SK-N-SH (cell line): ENCODE measurements at regions not wholly inside any gene's neighbourhood (a gene's known extent, or its start where the extent isn't known, plus 50 kb on each side); places are given as distances from the start of the nearest gene placed in this dataset.
"Not testable (repeated sequence)": the region's sequence is repeated elsewhere in the genome, so short reads cannot be mapped to it uniquely, and the experiment has no call there.

Experiments used
- CTCF ChIA-PET: fragments of 300-600, 350-600 bp; formaldehyde crosslinking; extraction: SDS; loops from one replicate; lab custom pipeline; 2021; lab: Yijun Ruan, JAX
- POLR2A ChIA-PET: fragments of 350-600 bp; sonication (Branson Sonifier 250); formaldehyde crosslinking; extraction: SDS; loops from one replicate; lab custom pipeline; 2020; ENCODE audit warnings: antibody characterized with exemption, inconsistent platforms; lab: Yijun Ruan, JAX
- DNase-seq: peaks from one replicate; pipeline ENCODE4 v3.0.0; 2012
- H2AFZ ChIP-seq: fragments of 200-600 bp; sonication (generic); 2 replicates; pipeline ENCODE4 v1.8.1; 2016; ENCODE audit warnings: antibody characterized with exemption, mild to moderate bottlenecking, low read depth
- H3F3A ChIP-seq: fragments of 200-600 bp; sonication (generic); replicated peaks from 2 replicates; pipeline ENCODE3; 2016; ENCODE audit warnings: antibody characterized with exemption, mild to moderate bottlenecking; ENCODE audit not compliant: insufficient read depth
- H3K27ac ChIP-seq, 2 experiments: fragments of 200-500 bp in 1 of 2; fragments of 200-600 bp in 1 of 2; sonication (Bioruptor generic) in 1 of 2; sonication (generic), shearing (Covaris generic) in 1 of 2; 2 replicates each; pipeline versions ENCODE4 v1.5.1 to v1.6.1; 2014 to 2016; ENCODE audit warnings: low read depth in 2 of 2, inconsistent platforms in 1 of 2, low read length in 1 of 2, mild to moderate bottlenecking in 1 of 2, mixed read lengths in 1 of 2
- H3K27me3 ChIP-seq: fragments of 200-600 bp; sonication (generic), shearing (Covaris generic); 2 replicates; pipeline ENCODE4 v1.6.1; 2016; ENCODE audit warnings: mixed run types; ENCODE audit not compliant: insufficient read depth
- H3K36me3 ChIP-seq, 2 experiments: fragments of 200-500 bp in 1 of 2; fragments of 200-600 bp in 1 of 2; sonication (Bioruptor generic) in 1 of 2; sonication (generic) in 1 of 2; replicated peaks in 1 of 2; 2 replicates each; pipeline versions ENCODE3 to v1.5.1; 2014 to 2016; ENCODE audit warnings: low read length in 1 of 2, mild to moderate bottlenecking in 1 of 2; ENCODE audit not compliant: insufficient read depth in 2 of 2, control insufficient read depth in 1 of 2
- H3K4me1 ChIP-seq, 2 experiments: fragments of 200-500 bp in 1 of 2; fragments of 200-600 bp in 1 of 2; sonication (Bioruptor generic) in 1 of 2; sonication (generic), shearing (Covaris generic) in 1 of 2; 2 replicates each; pipeline versions ENCODE4 v1.5.1 to v1.6.1; 2014 to 2016; ENCODE audit warnings: low read depth in 1 of 2, low read length in 1 of 2, mixed run types in 1 of 2; ENCODE audit not compliant: insufficient read depth in 2 of 2, control insufficient read depth in 1 of 2
- H3K4me2 ChIP-seq: fragments of 200-600 bp; sonication (generic), shearing (Covaris generic); 2 replicates; pipeline ENCODE4 v1.6.1; 2017; ENCODE audit warnings: mixed run types
- H3K4me3 ChIP-seq, 2 experiments: fragments of 200-500 bp in 1 of 2; fragments of 200-600 bp in 1 of 2; sonication (Bioruptor generic) in 1 of 2; sonication (generic), shearing (Covaris generic) in 1 of 2; 2 replicates each; pipeline versions ENCODE4 v1.5.1 to v1.8.1; 2014 to 2016; ENCODE audit warnings: low read depth in 2 of 2, inconsistent platforms in 1 of 2, low read length in 1 of 2, mild to moderate bottlenecking in 1 of 2, mixed read lengths in 1 of 2, moderate library complexity in 1 of 2
- H3K79me2 ChIP-seq: fragments of 200-600 bp; sonication (generic); 2 replicates; pipeline ENCODE4 v1.8.1; 2017; ENCODE audit warnings: mild to moderate bottlenecking; ENCODE audit not compliant: insufficient read depth
- H3K9ac ChIP-seq: fragments of 200-600 bp; sonication (generic); 2 replicates; pipeline ENCODE4 v1.6.1; 2017; ENCODE audit warnings: mixed run types
- H3K9me2 ChIP-seq: fragments of 200-600 bp; sonication (generic); 2 replicates; pipeline ENCODE4 v1.6.1; 2017; ENCODE audit warnings: mixed run types
- H3K9me3 ChIP-seq: fragments of 200-600 bp; sonication (generic); 2 replicates; pipeline ENCODE4 v1.6.1; 2017; ENCODE audit warnings: mixed run types, mild to moderate bottlenecking, moderate library complexity
- H4K20me1 ChIP-seq: fragments of 200-600 bp; sonication (generic); 2 replicates; pipeline ENCODE4 v1.6.1; 2017; ENCODE audit warnings: mild to moderate bottlenecking, mixed run types; ENCODE audit not compliant: insufficient read depth
- FOSL2 ChIP-seq: IDR thresholded peaks from 2 replicates; pipeline ENCODE4 v1.4.0; 2012; ENCODE audit warnings: low read depth, mild to moderate bottlenecking, moderate library complexity, borderline replicate concordance
- FOXJ3 ChIP-seq: sonication (generic); formaldehyde crosslinking; IDR thresholded peaks from 2 replicates; pipeline ENCODE4 v1.5.1; 2020; ENCODE audit warnings: mild to moderate bottlenecking, missing genetic modification reagents
- GABPA ChIP-seq: IDR thresholded peaks from 2 replicates; pipeline ENCODE4 v1.4.0; 2012; ENCODE audit warnings: low read depth, mild to moderate bottlenecking
- GATA2 ChIP-seq: sonication (generic); formaldehyde crosslinking; IDR thresholded peaks from 2 replicates; pipeline ENCODE4 v1.5.0; 2020; ENCODE audit warnings: mild to moderate bottlenecking, missing genetic modification reagents
- IRF3 ChIP-seq: fragments of 150-350 bp; IDR thresholded peaks from 2 replicates; pipeline ENCODE4 v1.6.1; 2016; ENCODE audit warnings: mild to moderate bottlenecking, low read depth, low read length
- MXI1 ChIP-seq: IDR thresholded peaks from 2 replicates; pipeline ENCODE4 v1.6.1; 2012; ENCODE audit warnings: mild to moderate bottlenecking, low read depth, low read length, improper control_type of control experiment
- POLR2AphosphoS5 ChIP-seq: IDR thresholded peaks from 2 replicates; pipeline ENCODE4 v1.6.1; 2012; ENCODE audit warnings: low read depth, low read length
- RAD21 ChIP-seq: IDR thresholded peaks from 2 replicates; pipeline ENCODE4 v1.6.1; 2012; ENCODE audit warnings: mild to moderate bottlenecking, low read length
- RCOR1 ChIP-seq: fragments of 150-350 bp; IDR thresholded peaks from 2 replicates; pipeline ENCODE4 v1.6.1; 2017; ENCODE audit warnings: antibody characterized with exemption, low read length
- SIN3A ChIP-seq: IDR thresholded peaks from 2 replicates; pipeline ENCODE4 v1.6.1; 2012; ENCODE audit warnings: low read depth, mild to moderate bottlenecking, low read length, moderate library complexity, borderline replicate concordance
- SMC3 ChIP-seq: IDR thresholded peaks from 2 replicates; pipeline ENCODE4 v1.6.1; 2012; ENCODE audit warnings: low read depth, low read length, improper control_type of control experiment
- WGBS: methylation state at CpG from one replicate; pipeline ENCODE4 v1.1.6; 2017; ENCODE audit warnings: low lambda C conversion rate; 5-methylcytosine and 5-hydroxymethylcytosine counted together
- TF ChIP-seq, protein P1 (sequence below): fragments of 150-350 bp; IDR thresholded peaks from 2 replicates; pipeline ENCODE4 v1.6.1; 2017; ENCODE audit warnings: antibody characterized with exemption, low read length, low read depth, borderline replicate concordance

DNA sequence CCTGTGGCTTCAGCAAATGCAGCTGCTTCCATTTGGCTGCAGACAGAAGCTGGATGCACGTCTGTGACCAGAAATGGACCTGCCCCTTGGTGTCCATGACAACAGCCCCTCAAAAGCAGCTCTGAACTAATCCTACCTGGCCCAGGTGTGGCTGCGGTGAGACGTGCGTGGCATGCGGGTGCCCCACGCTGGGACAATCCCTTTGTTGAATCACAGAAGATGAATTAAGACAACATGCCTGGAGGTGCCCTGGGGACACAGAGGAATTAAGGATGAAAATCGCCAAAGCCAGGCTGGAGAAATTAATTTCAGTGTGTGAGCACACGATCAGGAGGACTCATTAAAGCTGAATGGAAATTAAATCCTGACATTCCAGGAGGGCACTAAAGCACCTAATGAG lies 281.2 kb upstream of the SFSWAP start:
- H3K4me2 ChIP-seq, H3K36me3 ChIP-seq, H4K20me1 ChIP-seq, H3K9me3 ChIP-seq, H2AFZ ChIP-seq, CTCF ChIA-PET, H3K9ac ChIP-seq, H3K27me3 ChIP-seq, POLR2A ChIA-PET, H3K79me2 ChIP-seq, H3K27ac ChIP-seq, DNase-seq, H3K9me2 ChIP-seq, H3F3A ChIP-seq, H3K4me3 ChIP-seq: not testable (repeated sequence)
- H3K4me1 ChIP-seq, result peaks cover 0 to 12% of the 10 kb centered on the region in 2 experiments; a peak in 1 of 4 replicates
- WGBS, result 22% methylated on average over 7 of the region's 8 CpGs

DNA sequence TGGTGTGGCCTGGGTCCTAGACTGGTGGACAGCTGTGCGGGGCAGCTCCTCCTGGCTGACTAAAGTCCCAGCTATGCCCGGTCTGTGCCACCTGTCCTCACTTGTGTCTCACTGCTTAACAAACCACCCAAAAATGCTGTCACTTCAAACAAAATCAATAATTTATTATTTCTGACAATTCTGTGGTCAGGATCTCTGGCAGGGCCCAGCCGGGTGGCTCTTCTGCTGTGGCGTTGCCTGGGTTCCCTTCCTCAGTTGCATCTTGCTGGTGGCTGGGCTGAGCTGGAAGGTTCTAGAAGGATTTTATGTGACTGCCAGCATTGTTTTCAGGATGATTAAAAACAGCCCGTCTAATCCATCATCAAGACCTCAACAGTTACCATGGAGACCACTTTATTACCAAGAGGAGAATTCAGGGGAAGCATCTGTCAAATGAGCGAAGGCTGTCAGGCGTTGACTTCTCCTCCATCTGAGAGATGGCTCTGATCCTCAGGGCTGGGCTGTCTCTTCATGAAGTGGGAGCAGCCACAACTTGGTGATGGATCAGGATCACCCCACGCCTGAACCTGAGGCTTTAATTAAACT lies 280.6 kb upstream of the SFSWAP start:
- ChIA-PET CTCF (no interaction called here), POLR2A (no interaction called here)
- Histone ChIP-seq H3K9me3 (no peaks in the 10 kb centered on the region), H3K4me1 (peaks cover 0 to 12% of the 10 kb centered on the region in 2 experiments; a peak in 1 of 4 replicates), H4K20me1 (no peaks in the 10 kb centered on the region), H3K36me3 (no peaks in the 10 kb centered on the region), H3F3A (no peaks in the 10 kb centered on the region), H3K9ac (no peak overlapping the region), H3K27me3 (no peaks in the 10 kb centered on the region), H3K4me3 (no peak overlapping the region), H3K27ac (no peak overlapping the region; a peak in 1 of 4 replicates), H3K4me2 (no peak overlapping the region), H3K9me2 (no peaks in the 10 kb centered on the region), H3K79me2 (no peaks in the 10 kb centered on the region), H2AFZ (no peak overlapping the region)
- TF ChIP-seq, protein P1, sequence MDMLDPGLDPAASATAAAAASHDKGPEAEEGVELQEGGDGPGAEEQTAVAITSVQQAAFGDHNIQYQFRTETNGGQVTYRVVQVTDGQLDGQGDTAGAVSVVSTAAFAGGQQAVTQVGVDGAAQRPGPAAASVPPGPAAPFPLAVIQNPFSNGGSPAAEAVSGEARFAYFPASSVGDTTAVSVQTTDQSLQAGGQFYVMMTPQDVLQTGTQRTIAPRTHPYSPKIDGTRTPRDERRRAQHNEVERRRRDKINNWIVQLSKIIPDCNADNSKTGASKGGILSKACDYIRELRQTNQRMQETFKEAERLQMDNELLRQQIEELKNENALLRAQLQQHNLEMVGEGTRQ, result no peak
- TF ChIP-seq SMC3, result no peak
- TF ChIP-seq SIN3A, result no peak
- no peak for TF ChIP-seq GABPA
- TF ChIP-seq RCOR1, result no peak
- no peak for TF ChIP-seq RAD21
- no peak for TF ChIP-seq POLR2AphosphoS5
- TF ChIP-seq GATA2 (CRISPR knock-in tag), result no peak
- TF ChIP-seq FOXJ3 (CRISPR knock-in tag), result no peak
- TF ChIP-seq FOSL2, result no peak
- TF ChIP-seq MXI1, result no peak
- TF ChIP-seq IRF3, result no peak
- 55% methylated on average over 7 of the region's 8 CpGs for WGBS
- no peak for DNase-seq

GRCh38 chr12:131431126-131431655 lies 279.7 kb upstream of the SFSWAP start:
- not testable (repeated sequence) for DNase-seq
- 73% methylated on average over 9 of the region's 17 CpGs for WGBS
- CTCF ChIA-PET, result interaction anchor here (0.8 to 1.0 kb wide), 2 partner anchors 22 to 23 kb away, joined by 3 read pairs; no protein-coding TSS in a partner anchor

More at GRCh38 chr12:131431126-131431655, 279.7 kb upstream of the SFSWAP start:
- POLR2A ChIA-PET, H3F3A ChIP-seq, H2AFZ ChIP-seq, H3K36me3 ChIP-seq, H3K9me3 ChIP-seq, H3K27ac ChIP-seq, H3K4me2 ChIP-seq, H3K79me2 ChIP-seq, H3K9ac ChIP-seq, H3K27me3 ChIP-seq, H3K4me3 ChIP-seq, H4K20me1 ChIP-seq, H3K9me2 ChIP-seq: not testable (repeated sequence)
- peaks cover 0 to 12% of the 10 kb centered on the region in 2 experiments; a peak in 1 of 4 replicates for H3K4me1 ChIP-seq
